AG10803 (cell line): ENCODE measurements at regions not wholly inside any gene's neighbourhood (a gene's known extent, or its start where the extent isn't known, plus 50 kb on each side); places are given as distances from the start of the nearest gene placed in this dataset.
A peak's percentile ranks its signal among the peaks of the same experiment; 100 is the strongest.
"Not testable (repeated sequence)": the region's sequence is repeated elsewhere in the genome, so short reads cannot be mapped to it uniquely, and the experiment has no call there.

Source experiments
- DNase-seq: peaks from one replicate; pipeline ENCODE4 v3.0.0; 2010; ENCODE audit warnings: low read depth
- H3K4me3 ChIP-seq: 2 replicates; pipeline ENCODE4 v1.5.1; 2011; ENCODE audit warnings: mild to moderate bottlenecking, low read length, control low read depth
- TF ChIP-seq, protein P1 (sequence below): conservative IDR thresholded peaks from 2 replicates; pipeline ENCODE4 v1.5.1; 2011; ENCODE audit warnings: mild to moderate bottlenecking, low read length, control low read depth, inconsistent platforms

DNA sequence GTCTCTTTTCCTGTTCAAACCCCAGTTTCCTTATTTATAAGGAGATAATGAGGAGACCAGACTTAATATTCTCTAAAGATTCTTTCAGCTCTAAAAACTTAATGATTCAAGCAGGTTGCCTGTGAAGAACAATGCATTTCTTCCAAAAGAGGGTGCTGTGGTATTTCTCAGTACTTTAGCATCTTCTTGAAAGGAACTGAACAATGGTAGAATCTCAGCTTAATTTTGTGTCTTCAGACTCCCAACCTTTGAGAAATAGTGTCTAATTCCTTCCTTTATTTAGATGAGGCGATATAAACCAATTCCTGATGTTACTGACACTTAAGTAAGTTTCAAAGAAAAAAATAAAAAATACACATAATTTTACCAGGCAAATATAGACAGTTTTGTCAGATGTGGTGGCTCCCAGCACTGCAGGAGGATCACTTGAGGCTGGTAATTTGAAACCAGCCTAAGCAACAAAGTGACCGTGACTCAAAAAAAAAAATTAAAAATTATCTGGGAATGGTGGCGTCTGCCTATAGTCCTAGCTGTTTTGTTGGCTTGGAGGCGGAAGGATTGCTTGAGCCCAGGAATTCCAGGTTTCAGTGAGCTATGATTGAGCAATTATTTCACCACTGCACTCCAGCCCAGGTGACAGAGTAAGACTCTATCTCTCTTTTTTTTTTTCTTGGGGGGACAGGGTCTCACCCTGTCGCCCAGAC lies 76.9 kb upstream of the PSMA6 start:
- DNase-seq = peak; percentile 75
- H3K4me3 ChIP-seq = no peak overlapping the region
- TF ChIP-seq, protein P1, sequence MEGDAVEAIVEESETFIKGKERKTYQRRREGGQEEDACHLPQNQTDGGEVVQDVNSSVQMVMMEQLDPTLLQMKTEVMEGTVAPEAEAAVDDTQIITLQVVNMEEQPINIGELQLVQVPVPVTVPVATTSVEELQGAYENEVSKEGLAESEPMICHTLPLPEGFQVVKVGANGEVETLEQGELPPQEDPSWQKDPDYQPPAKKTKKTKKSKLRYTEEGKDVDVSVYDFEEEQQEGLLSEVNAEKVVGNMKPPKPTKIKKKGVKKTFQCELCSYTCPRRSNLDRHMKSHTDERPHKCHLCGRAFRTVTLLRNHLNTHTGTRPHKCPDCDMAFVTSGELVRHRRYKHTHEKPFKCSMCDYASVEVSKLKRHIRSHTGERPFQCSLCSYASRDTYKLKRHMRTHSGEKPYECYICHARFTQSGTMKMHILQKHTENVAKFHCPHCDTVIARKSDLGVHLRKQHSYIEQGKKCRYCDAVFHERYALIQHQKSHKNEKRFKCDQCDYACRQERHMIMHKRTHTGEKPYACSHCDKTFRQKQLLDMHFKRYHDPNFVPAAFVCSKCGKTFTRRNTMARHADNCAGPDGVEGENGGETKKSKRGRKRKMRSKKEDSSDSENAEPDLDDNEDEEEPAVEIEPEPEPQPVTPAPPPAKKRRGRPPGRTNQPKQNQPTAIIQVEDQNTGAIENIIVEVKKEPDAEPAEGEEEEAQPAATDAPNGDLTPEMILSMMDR = peak; percentile 76

DNA sequence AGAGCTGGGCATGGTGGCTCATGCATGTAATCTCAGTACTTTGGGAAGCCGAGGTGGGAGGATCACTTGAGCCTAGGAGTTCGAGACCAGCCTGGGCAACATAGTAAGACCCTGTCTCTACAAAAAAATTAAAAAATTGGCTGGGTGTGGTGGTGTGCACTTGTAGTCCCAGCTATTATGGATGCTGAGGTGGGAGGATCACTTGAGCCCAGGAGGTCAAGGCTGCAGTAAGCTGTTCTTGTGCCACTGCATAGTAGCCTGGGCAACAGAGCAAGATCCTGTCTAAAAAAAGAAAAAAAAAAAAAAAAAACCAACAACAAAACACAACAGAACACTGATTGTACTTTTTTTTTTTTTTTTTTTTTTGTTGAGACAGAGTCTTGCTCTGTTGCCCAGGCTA lies 74.0 kb upstream of the PSMA6 start:
- not testable (repeated sequence) for DNase-seq, H3K4me3 ChIP-seq

DNA sequence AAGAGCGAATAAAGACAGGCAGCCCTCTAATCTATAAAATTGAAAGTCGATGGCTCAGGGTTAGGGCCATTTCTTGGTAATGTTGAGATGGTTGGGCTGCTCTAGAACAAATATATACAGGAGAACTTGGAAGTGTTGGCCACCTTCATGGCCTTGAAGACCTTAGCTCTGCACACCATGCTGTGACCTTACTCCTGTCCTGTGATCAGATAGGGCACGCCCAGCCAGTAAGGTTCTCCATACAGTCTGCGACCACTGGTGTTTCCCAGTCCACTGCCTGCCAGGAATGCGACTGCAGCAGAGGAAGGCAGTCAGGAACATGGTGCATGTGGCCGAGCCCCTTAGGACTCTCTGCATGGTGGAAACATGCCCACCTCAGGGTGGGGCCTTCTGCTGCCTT lies 73.2 kb upstream of the PSMA6 start:
- TF ChIP-seq, protein P1 = no peak

DNA sequence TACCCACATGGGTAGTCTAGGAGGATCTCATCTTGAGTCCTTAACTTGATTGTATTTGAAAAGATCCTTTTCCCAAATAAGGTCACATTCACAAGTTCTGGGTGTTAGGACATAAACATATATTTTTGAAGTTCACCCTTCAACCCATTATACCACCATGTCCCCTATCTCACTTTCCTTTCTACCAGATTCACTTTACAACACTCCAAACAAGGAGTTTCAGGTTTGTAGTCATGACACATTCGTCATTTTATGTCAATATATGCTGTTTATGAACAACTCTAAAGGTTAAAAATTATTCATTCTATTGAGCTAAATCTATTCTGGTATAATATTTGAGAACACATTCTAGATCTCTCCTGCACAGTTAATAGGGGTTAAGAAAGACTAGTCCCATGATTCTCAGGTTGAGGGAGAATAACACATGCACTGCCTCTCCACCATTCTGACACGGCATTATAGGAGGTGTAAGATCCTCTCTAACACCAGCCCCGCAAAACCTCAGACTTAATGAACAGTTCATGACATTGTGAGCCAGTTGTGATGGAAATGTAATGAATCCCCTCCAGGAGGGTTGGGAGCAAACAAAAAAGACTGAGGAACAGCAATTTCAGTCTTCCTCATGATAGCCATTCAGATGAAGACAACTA lies 72.0 kb upstream of the PSMA6 start:
- H3K4me3 ChIP-seq = no peak overlapping the region
- TF ChIP-seq, protein P1 = no peak
- DNase-seq = no peak

More for the DNA sequence above, 73.2 kb upstream of the PSMA6 start:
- no peak for DNase-seq
- no peak overlapping the region for H3K4me3 ChIP-seq

DNA sequence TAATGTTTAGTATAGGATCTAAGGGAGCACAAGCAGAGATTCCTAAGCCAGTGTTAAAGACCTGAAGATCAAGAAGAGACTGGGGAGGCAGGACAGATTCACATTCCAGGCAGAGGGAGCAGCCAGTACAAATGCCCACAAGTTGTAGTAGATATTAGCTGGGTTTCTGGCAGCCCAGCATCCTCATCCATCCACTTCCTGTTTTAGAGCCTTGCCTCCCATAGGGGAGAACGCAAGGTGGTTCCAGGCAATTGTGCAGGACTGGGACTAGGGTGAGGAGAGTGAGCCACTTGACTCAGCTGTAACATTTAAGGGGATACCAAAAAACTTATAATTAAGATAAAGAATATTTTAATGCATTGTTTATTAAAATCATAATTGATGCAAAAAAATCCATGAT lies 71.3 kb upstream of the PSMA6 start:
- DNase-seq = no peak
- H3K4me3 ChIP-seq = no peak overlapping the region
- TF ChIP-seq, protein P1 = no peak

DNA sequence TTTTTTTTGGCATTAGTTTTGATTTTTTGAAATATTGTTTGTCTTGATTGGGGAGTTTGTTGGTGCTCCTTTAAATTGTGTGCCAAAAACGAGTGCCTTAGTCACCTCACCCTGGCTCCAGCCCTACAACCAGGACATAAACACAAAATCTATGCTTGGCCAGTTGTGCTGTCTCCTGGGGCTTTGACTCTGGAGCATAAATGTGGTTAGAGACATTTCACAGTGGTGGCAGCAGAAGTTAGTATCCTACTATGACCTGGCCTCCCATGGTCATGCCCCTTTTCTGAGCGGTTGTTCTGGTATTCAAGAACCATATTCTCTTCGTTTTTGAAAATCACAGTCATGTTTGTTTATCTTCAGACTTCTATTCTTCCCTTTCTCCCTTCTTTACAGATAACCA lies 70.7 kb upstream of the PSMA6 start:
- no peak for DNase-seq
- no peak overlapping the region for H3K4me3 ChIP-seq
- TF ChIP-seq, protein P1 = no peak

DNA sequence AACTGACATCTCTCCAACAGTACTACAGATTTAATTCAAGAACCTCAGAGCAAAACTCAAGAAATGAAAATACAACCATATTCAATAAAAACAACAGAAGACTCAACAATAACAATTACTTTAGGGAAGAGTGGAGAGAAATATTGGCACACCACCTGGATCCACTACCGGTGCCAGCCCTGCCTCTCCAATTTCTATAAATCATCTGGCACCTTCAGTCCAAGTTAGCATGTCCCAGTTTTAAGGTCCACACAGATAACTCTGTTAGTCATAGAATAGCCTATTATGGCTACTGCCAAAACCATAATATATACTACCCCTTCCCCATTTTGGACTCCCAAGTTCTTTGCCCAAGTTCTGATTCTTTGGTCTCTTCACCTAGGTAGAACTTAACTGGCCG lies 69.9 kb upstream of the PSMA6 start:
- H3K4me3 ChIP-seq = no peak overlapping the region
- DNase-seq = no peak
- TF ChIP-seq, protein P1 = no peak
